Panc1 (cell line): ENCODE measurements at regions not wholly inside any gene's neighbourhood (a gene's known extent, or its start where the extent isn't known, plus 50 kb on each side); places are given as distances from the start of the nearest gene placed in this dataset.
A peak's percentile ranks its signal among the peaks of the same experiment; 100 is the strongest.

Experiments
- ATAC-seq: fragments of 200-7000 bp; cut with Tn5 transposase; 2 replicates; pipeline ENCODE4 v1.9.1; 2020; ENCODE audit warnings: mild to moderate bottlenecking, moderate library complexity
- BruUV-seq: library from RNA; stranded (reverse); fragments of 400-500 nt; replicated peaks from 2 replicates; lab custom pipeline; 2021; lab: Mats Ljungman, UMichigan
- CTCF ChIA-PET: fragments of 300-600 bp; sonication (Branson Sonifier 250); formaldehyde crosslinking; loops from one replicate; lab custom pipeline; 2022; ENCODE audit warnings: antibody characterized with exemption; lab: Charles Lee
- POLR2A ChIA-PET: fragments of 300-600 bp; sonication (Branson Sonifier 250); formaldehyde crosslinking; loops from one replicate; lab custom pipeline; 2022; ENCODE audit warnings: antibody characterized with exemption; lab: Charles Lee
- DNase-seq: peaks from one replicate; pipeline ENCODE4 v3.0.0-alpha.2; 2010; ENCODE audit warnings: low read depth, low spot score
- H3K27ac ChIP-seq: 2 replicates; pipeline ENCODE4 v1.5.1; 2011; ENCODE audit warnings: mild to moderate bottlenecking, low read length, inconsistent platforms
- H3K27me3 ChIP-seq: fragments of 200-500 bp; sonication (Bioruptor generic); 2 replicates; pipeline ENCODE4 v1.6.0; 2014; ENCODE audit warnings: low read length, inconsistent platforms; ENCODE audit not compliant: control insufficient read depth, insufficient read depth
- H3K36me3 ChIP-seq: fragments of 200-500 bp; sonication (Bioruptor generic); 2 replicates; pipeline ENCODE4 v1.5.1; 2014; ENCODE audit warnings: inconsistent platforms, mild to moderate bottlenecking, low read length, moderate library complexity; ENCODE audit not compliant: control insufficient read depth, insufficient read depth
- H3K4me1 ChIP-seq: 2 replicates; pipeline ENCODE4 v1.5.1; 2011; ENCODE audit warnings: inconsistent platforms, mild to moderate bottlenecking, low read length, moderate library complexity; ENCODE audit not compliant: control insufficient read depth, insufficient read depth
- H3K4me3 ChIP-seq, 2 experiments: 2 replicates each; pipeline ENCODE4 v1.5.1; 2011 to 2012; ENCODE audit warnings: low read depth in 2 of 2, low read length in 2 of 2, mild to moderate bottlenecking in 2 of 2, inconsistent platforms in 1 of 2, moderate library complexity in 1 of 2
- H3K9me3 ChIP-seq: fragments of 200-500 bp; sonication (Bioruptor generic); 2 replicates; pipeline ENCODE4 v1.5.1; 2014; ENCODE audit warnings: low read depth, mild to moderate bottlenecking, inconsistent platforms, low read length, moderate library complexity; ENCODE audit not compliant: control insufficient read depth, insufficient read depth
- POLR2AphosphoS5 ChIP-seq: IDR thresholded peaks from 2 replicates; pipeline ENCODE4 v1.6.1; 2012; ENCODE audit warnings: mild to moderate bottlenecking, low read depth, low read length, moderate library complexity
- SIN3A ChIP-seq: IDR thresholded peaks from 2 replicates; pipeline ENCODE4 v1.6.1; 2012; ENCODE audit warnings: low read depth, mild to moderate bottlenecking, low read length, moderate library complexity, borderline replicate concordance; ENCODE audit not compliant: insufficient read depth
- TCF7L2 ChIP-seq: IDR thresholded peaks from 2 replicates; pipeline ENCODE4 v1.6.1; 2011; ENCODE audit warnings: mild to moderate bottlenecking, low read depth, low read length, inconsistent platforms
- in situ Hi-C: cut with HindIII; loops from 2 replicates; pipeline ENCODE4 v1.10.0; 2016; ENCODE audit warnings: low sequenced_read_pairs, low pct_unique_long_range_greater_than_20kb
- intact Hi-C: fragments of 100-400 bp; cut with micrococcal nuclease; formaldehyde crosslinking; loops from one replicate; pipeline ENCODE4 v1.10.0; 2022; ENCODE audit not compliant: unreplicated experiment
- TF ChIP-seq, protein P1 (sequence below), 2 experiments: IDR thresholded peaks; 2 replicates each; pipeline ENCODE4 v1.6.1; 2011 to 2012; ENCODE audit warnings: low read depth in 2 of 2, control low read depth in 1 of 2, low read length in 1 of 2, mild to moderate bottlenecking in 1 of 2, moderate library complexity in 1 of 2; ENCODE audit not compliant: insufficient read depth in 1 of 2
- TF ChIP-seq, protein P2 (sequence below): fragments of 450-650 bp; IDR thresholded peaks from 2 replicates; pipeline ENCODE4 v1.5.1; 2017; ENCODE audit warnings: mild to moderate bottlenecking

DNA sequence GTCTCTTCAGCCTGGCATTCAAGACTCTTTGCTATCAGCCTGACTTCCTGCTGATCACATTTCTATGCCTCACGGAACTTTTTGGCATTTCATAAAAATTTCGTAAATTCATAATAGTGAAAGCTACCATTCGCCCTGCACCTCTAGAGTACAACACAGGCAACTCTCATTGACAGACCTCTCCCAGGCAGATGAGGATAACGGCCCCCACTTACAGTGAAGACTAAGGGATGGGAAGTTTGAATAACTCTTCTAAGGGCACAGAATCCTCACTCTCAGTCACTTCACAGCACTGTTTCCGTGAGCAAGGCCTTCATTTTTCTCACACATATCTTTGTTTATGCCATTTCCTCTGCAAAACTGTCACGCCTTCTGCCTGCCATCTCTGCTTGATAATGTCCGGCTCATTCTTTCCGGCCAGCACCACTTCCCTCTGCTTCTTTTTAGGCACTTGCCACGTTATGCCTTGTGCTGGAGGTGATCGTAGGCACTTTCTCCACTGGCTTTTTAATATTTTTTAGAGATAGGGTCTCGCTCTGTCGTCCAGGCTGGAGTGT is 224.1 kb upstream of the HES1 start:
- H3K4me1 ChIP-seq = peaks cover 12% of the 10 kb centered on the region; the same call in 1 of the 2 replicates
- H3K4me3 ChIP-seq = no peak overlapping the region
- no TSS peak for BruUV-seq
- H3K36me3 ChIP-seq = no peaks in the 10 kb centered on the region
- no peak for ATAC-seq
- no peaks in the 10 kb centered on the region for H3K27me3 ChIP-seq
- ChIA-PET CTCF (interaction anchor here (0.7 kb wide), 1 partner anchor 128 kb away, joined by 3 read pairs; no protein-coding TSS in a partner anchor), POLR2A (no interaction called here)
- peaks cover 13% of the 10 kb centered on the region; the same call in 1 of the 2 replicates for H3K9me3 ChIP-seq
- intact Hi-C loops (no loop called here), in situ Hi-C loops (no loop called here)
- H3K27ac ChIP-seq = peak overlapping the region; percentile 56
- DNase-seq = no peak
- TF ChIP-seq SIN3A (no peak), POLR2AphosphoS5 (no peak), TCF7L2 (no peak)
- TF ChIP-seq, protein P1, sequence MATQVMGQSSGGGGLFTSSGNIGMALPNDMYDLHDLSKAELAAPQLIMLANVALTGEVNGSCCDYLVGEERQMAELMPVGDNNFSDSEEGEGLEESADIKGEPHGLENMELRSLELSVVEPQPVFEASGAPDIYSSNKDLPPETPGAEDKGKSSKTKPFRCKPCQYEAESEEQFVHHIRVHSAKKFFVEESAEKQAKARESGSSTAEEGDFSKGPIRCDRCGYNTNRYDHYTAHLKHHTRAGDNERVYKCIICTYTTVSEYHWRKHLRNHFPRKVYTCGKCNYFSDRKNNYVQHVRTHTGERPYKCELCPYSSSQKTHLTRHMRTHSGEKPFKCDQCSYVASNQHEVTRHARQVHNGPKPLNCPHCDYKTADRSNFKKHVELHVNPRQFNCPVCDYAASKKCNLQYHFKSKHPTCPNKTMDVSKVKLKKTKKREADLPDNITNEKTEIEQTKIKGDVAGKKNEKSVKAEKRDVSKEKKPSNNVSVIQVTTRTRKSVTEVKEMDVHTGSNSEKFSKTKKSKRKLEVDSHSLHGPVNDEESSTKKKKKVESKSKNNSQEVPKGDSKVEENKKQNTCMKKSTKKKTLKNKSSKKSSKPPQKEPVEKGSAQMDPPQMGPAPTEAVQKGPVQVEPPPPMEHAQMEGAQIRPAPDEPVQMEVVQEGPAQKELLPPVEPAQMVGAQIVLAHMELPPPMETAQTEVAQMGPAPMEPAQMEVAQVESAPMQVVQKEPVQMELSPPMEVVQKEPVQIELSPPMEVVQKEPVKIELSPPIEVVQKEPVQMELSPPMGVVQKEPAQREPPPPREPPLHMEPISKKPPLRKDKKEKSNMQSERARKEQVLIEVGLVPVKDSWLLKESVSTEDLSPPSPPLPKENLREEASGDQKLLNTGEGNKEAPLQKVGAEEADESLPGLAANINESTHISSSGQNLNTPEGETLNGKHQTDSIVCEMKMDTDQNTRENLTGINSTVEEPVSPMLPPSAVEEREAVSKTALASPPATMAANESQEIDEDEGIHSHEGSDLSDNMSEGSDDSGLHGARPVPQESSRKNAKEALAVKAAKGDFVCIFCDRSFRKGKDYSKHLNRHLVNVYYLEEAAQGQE (IDR thresholded peaks at IDR 0.05; ENCODE audit: insufficient read depth in 1 of 2, low read depth in 2 of 2, low read length in 1 of 2) = no peak
- TF ChIP-seq, protein P2, sequence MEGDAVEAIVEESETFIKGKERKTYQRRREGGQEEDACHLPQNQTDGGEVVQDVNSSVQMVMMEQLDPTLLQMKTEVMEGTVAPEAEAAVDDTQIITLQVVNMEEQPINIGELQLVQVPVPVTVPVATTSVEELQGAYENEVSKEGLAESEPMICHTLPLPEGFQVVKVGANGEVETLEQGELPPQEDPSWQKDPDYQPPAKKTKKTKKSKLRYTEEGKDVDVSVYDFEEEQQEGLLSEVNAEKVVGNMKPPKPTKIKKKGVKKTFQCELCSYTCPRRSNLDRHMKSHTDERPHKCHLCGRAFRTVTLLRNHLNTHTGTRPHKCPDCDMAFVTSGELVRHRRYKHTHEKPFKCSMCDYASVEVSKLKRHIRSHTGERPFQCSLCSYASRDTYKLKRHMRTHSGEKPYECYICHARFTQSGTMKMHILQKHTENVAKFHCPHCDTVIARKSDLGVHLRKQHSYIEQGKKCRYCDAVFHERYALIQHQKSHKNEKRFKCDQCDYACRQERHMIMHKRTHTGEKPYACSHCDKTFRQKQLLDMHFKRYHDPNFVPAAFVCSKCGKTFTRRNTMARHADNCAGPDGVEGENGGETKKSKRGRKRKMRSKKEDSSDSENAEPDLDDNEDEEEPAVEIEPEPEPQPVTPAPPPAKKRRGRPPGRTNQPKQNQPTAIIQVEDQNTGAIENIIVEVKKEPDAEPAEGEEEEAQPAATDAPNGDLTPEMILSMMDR = no peak

DNA sequence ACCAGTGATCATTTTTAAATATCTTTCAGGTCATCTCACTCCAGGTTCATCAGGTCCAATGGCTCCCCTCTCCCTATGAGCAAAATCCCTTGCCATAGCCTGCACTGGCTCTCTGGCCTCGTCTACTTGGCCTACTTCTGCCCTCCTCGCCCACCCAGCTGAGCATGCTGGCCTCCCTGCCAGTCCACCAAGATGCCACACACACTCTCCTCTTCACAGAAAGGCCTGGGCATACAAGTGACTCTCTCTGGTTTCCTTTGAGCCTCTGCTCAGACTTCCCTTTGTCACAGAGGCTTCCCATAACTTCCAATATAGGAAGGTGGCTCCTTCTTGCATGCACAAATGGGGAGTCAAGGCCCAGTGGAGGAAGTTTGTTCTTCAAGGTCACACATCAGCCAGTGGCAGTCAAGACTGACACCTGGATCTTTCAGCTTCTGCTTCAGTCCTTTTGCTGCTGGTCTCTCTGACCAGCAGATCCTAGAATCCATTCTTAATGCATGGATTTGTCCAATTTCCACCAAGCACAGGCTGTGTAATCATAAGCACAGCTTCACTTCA is 223.2 kb upstream of the HES1 start:
- ATAC-seq (no peak), DNase-seq (no peak)
- CTCF ChIA-PET = no interaction called here
- H3K4me3 ChIP-seq = no peak overlapping the region
- POLR2A ChIA-PET = interaction anchor here (0.6 kb wide), 2 partner anchors 229 to 464 kb away, joined by 4 to 10 read pairs; no protein-coding TSS in a partner anchor
- in situ Hi-C loops = no loop called here
- peaks cover 12% of the 10 kb centered on the region; the same call in 1 of the 2 replicates for H3K4me1 ChIP-seq
- intact Hi-C loops = no loop called here
- no peaks in the 10 kb centered on the region for H3K27me3 ChIP-seq
- H3K36me3 ChIP-seq = no peaks in the 10 kb centered on the region
- no TSS peak for BruUV-seq
- no peak for TF ChIP-seq SIN3A
- TF ChIP-seq TCF7L2 = no peak
- TF ChIP-seq POLR2AphosphoS5 = no peak
- TF ChIP-seq, protein P2 = no peak
- TF ChIP-seq, protein P1 (IDR thresholded peaks at IDR 0.05; ENCODE audit: insufficient read depth in 1 of 2, low read depth in 2 of 2, low read length in 1 of 2) = no peak
- H3K9me3 ChIP-seq = peaks cover 10% of the 10 kb centered on the region; the same call in 1 of the 2 replicates
- no peak overlapping the region; the same call in 1 of the 2 replicates for H3K27ac ChIP-seq
